NCI-H82 (cell line): ENCODE measurements at regions not wholly inside any gene's neighbourhood (a gene's known extent, or its start where the extent isn't known, plus 50 kb on each side); places are given as distances from the start of the nearest gene placed in this dataset.
"Not testable (repeated sequence)": the region's sequence is repeated elsewhere in the genome, so short reads cannot be mapped to it uniquely, and the experiment has no call there.

Experiments
- DNase-seq: peaks from one replicate; lab custom pipeline; 2025; lab: John Stamatoyannopoulos, UW

DNA sequence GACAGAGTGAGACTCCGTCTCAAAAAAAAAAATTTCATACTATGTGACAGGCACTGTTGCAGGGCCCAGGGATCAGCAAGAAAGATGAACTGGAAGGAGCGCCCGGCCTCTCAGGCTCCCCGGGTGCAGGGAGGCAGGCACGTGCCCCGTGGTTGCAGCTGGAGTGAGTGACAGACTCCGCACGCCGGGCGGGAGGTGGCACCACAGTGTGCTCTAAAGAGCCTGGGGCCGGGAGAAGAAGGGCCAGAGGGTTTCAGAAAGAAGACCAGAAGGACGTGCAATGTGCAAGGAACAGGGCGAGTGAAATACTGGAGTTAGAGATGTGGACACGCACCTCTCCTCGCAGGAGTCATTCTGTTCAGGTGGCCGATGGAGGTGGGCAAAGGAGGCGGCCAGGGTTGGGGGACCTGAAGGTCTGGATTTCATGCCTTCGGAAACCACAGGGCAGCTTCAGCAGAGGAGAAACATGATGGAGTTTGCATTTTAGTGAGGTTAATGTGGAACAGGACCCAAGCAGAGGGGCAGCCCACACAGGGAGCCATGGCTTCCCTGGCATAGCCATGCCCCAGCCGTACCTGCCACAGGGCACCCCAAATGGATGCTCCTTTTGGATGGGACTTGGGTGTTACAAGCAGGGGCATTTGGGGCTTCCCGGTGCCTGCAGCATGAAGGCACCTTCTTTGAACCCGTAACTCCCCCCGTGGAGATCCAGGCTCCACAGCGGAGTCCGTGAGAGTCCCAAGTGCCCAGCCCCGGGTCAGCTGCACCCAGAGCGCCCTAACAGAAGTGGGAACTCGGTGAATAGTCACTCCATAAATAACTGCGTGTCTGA lies 226.2 kb downstream of the ERMARD start:
- DNase-seq = no peak

DNA sequence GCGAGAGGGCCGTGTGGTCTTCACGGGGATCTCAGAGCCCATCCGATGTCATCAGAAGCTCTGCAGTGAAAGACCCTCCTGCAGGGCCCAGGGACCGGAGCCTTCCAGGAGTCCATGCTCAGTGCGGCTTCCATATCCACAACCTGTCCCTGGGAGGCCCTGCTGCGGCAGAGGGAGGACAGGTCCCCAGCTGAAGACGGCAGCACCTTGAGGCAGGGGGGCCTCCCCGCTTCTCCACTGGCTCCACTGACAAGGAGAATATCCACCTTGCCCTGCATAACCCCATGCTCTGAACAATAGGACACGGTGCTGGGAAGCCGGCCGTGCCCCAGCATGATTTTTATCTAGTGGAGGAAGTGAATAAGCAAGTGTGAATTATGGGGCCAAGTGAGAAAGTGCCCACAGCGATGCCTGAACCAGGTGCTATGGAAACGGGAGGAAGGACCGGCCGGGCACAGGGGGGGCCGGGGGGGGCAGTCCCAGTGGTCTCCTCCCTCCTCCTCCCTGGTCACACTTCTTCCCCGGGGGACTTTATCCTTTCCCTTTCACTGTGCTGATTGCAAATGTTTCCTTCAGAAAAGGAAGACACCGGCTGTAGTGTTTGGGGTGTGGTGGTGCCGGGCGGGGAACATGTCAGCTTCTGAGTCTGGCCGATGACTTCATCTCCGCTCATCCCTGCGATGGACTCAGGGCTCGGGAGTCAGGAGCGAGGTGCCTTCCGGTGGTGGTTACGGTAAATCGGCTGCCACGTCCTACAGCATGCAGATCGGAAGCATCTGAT lies 225.1 kb downstream of the ERMARD start:
- no peak for DNase-seq

DNA sequence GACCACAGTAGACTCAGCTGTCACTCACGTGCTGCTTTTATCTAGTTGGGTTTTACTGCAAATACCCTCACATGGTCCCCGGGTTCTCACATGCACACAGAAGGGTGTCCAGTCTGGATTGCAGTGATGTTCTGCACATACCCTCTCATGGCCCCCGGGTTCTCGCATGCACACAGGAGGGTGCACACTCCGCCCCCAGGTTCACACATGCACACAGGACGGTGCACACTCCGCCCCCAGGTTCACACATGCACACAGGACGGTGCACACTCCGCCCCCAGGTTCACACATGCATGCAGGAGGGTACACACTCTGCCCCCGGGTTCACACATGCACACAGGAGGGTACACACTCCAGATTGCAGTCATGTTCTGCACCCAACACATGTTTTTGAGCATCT lies 224.3 kb downstream of the ERMARD start:
- DNase-seq = no peak

DNA sequence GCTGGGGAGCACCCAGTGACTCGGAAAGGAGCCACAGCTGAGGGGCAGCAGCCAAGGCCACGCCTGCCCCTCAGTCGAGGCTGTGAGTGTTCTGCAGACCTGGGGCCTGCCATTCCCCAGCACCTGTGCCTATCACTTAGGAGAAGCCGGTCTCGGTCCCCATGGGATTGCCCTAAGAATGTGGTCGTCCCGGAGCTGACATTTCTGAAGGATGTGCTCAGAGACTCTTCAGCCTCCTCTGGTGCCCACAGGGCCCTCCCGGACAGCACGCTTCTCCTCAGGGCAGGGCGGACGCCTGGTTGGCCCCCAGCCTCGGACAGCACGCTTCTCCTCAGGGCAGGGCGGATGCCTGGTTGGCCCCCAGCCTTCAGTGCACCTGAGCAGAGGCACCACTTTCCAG lies 223.9 kb downstream of the ERMARD start:
- no peak for DNase-seq

DNA sequence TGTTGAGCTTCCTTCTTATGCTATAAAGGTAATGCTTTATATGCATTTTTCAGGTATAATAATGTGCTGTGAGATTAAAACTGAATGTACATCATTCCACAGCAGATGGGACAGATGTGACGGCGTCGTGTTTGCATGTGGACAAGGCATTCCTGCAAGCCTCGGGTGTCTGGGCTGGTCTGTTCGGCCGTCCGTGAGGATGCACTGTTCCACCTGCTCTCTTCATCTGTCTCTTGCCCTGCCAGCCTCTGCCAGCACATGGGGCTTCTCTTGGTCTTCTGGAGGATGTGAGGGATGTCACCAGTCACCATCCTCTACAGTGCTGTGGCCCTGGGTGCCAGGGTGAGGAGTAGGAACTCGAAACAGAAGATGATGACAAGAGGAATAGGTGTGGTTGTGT lies 223.2 kb downstream of the ERMARD start:
- DNase-seq = no peak

DNA sequence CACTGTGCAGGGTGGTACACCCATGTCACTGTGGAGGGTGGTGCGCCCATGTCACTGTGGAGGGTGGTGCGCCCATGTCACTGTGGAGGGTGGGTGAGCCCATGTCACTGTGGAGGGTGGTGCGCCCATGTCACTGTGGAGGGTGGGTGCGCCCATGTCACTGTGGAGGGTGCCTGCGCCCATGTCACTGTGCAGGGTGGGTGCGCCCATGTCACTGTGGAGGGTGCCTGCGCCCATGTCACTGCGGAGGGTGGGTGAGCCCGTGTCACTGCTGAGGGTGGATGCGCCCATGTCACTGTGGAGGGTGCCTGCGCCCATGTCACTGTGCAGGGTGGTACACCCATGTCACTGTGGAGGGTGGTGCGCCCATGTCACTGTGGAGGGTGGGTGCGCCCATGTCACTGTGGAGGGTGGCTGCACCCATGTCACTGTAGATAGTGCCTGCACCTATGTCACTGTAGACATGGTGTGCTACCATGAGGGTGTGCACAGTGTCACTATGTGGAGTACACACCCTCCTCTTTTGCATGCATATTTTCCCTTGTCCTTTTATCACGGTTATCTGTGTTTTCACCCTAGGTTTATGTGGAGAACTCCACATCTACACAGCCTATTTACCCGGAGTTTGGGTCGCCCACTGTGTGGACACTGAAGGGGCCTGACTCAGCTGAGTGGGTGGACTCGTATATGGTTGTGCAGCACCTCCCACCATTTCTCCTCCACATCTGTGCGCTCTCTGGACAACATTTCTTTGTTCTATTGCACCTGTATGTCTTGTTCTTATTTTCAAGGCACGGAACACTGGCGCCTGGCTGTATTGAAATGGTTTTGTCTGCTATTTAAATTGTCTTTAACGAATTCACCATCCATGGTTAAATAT lies 222.4 kb downstream of the ERMARD start:
- DNase-seq = not testable (repeated sequence)

DNA sequence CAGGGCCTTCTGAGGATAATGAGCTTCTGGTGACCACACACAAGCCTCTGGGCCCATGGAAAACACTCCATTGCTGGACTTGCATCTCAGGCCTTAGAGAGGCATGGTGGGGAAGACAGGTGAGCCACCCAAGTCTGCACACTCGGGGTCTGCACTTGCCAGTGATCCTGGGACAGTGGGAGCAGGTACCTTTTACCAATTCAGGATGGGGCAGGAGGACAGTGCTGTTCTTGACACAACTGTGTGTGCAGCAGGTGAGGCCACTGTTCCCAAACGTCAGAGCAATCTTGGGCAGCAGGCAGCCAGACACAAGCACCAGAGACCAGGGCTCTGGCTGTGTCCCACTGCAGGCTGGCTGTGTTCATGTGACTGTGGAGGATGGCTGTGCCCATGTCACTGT lies 221.3 kb downstream of the ERMARD start:
- no peak for DNase-seq

DNA sequence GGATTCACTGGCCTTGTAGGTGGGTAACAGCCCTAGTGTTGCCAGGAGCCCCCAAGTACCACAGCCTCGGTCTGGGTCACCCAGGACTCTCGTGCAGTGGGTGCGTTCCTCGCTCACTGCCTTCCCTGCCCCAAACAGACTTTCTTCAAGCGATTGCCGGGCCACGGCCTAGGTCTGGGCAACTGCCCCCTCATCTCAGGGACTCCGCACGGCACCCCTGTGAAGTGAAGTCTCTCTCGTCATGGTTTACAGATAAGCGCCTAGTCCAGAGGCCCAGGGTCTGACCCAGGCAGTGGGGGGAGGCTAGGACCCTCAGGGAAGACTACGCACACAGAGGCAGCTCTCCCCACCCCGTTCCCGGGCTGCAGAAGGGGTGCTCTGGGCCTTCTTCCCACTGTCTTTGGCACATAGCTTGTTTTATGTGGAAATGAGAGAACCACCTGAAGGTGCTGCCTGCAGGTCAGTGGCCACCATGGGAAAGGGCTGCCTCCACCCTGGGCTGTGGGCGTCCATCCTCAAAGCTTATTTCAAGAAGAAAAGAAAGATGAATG lies 220.8 kb downstream of the ERMARD start:
- no peak for DNase-seq

DNA sequence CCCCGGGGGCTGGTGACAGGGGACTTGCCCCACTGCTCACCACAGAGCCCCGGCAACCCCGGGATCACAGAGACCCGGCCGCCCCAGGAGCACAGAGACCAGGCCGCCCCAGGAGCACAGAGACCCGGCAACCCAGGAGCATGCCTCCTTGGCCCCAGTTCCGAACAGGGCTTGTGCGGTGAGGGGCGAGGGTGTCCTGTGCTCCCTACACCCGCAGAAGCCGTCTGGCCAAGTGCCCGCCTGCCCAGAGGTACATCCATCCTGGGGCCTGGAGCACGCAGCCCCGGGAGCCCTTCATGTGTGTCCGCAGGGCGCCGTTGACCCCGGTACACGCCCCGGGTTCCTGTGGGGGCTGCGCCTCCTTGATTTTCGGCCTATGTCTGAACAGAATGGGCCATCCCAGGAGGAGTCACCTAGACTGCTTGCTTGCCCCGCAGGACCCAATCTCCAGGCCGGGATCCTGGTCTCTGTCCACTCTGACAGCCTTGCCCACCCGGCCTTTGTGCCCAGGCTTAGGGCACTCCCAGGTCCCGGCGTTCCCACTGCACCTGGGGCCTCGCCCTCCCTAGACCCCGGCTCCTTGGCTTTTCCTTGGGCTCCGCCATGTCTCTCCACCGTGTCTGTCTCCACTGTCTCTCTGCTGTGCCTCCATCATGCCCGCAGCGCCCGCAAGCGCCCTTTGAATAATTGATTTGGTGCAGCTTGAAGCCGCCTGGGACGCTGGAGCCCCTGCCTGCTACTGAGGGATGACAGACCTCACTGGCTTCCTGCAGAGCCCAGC lies 219.8 kb downstream of the ERMARD start:
- no peak for DNase-seq

DNA sequence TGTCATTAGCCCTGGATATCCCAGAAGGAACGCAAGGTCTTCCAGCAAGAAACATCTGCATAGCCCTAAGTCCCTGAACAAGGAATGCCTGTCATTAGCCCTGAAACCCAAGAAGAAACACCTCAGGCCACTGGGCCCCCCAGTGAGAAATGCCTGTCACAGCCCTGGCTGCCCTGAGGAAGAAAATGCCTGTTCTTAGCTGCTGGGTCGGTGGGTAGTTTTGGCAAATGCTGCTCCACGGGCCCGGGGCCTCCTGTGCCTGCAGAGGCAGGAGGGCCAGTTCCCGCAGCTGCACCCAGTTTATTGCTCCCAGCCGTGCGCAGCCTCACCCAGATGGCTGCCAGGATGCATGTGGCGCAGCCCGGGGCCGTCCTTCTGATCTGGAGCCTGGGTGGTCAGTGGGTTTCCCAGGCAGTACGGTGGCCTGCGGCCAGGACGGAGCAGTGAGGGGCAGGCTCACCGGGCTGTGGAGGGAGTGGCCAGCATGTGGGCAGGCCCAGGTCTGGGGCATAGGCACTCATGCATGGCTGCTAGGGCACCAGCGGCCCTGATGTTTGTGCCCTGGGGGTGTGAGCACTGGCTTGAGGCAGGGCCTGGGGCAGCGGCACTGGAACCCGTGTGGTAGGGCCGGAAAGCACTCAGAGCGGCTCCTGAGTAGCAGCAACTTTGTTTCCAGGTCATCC lies 219.0 kb downstream of the ERMARD start:
- no peak for DNase-seq

DNA sequence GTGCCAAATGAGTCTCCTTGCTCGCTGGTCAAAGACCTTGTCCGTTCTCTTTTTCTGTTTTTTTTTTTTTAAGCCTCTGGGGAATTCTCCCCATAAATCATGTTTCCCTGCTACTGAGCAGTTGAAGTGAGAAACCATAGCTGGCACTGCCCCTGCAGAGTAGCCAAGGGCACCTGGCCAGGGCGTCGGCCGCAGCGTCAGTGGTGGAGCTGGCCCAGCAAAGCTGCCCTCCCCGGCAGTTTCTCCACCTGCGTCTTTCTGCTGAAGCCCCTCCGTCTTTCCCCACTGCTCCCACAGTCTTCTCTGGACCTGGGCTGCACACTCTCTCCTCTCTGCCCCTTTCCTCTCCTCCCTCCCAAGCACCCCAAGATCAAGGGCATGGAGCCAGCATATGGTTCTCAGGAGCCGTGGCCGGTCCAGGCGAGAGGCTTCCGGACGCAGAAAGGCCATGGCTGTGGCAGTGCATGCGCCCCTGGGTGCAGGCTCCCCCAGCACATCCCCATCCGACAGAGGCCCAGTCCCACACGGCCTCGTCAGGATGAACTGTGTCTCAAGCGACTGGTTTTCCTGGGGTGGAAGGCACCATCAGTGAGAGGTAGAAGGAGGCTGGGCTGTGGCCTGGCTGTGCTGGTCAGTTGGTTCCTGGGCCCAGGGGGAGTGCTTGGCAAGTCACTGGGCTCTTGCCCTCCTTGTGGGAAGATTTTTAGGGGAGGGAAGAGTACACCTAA lies 218.1 kb downstream of the ERMARD start:
- no peak for DNase-seq

DNA sequence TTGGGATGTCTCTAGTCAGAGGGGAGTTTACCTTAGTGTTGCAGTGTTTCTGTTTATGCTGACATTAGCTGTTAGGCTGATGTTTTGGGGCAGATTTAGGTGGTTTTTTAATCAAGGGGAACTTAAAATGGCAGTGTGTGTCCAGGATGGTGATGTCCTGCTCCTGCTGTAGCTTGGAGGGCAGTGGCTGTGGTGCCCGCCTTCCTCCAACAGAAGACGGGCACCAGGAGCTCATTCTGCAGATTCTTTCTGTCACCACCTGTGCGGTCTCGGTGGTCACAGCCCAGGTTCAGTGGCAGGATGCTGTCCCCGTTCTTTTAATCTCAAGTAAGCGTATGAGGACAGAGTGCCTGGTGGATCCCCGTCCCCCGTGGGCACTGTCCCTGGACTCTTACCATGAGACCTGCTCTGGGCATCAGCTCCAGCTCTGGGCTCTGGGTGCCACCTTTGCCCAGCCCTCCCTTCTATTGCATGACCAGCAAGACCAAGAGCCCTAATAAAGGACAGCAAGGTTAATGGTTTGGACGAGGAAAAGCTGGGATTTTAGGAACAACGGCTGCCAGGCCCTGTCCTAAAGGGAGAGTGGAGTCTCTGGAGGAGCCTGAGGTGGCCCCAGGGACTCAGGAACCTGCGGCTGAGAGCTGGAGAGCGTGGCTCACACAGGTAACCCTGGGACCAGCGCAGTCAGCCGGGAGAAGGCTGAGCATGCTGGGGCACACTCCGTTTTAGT lies 217.3 kb downstream of the ERMARD start:
- no peak for DNase-seq

DNA sequence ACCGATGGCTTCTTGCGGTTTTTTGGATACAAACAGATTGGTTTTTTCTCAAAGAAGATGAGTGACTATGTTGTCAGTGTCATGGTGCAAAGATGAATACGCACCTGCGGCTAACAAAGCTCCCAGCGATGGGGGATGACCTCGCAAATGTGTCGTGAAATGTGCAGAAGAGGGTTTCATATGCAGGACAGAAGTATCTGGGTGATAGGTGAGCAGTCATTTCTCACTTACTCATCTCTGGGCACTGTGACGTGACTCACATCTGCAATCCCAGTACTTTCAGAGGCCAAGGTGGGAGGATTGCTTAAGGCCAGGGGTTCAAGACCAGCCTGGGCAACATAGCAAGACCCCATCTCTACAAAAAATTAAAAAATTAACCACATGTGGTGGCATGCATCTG lies 216.3 kb downstream of the ERMARD start:
- no peak for DNase-seq

DNA sequence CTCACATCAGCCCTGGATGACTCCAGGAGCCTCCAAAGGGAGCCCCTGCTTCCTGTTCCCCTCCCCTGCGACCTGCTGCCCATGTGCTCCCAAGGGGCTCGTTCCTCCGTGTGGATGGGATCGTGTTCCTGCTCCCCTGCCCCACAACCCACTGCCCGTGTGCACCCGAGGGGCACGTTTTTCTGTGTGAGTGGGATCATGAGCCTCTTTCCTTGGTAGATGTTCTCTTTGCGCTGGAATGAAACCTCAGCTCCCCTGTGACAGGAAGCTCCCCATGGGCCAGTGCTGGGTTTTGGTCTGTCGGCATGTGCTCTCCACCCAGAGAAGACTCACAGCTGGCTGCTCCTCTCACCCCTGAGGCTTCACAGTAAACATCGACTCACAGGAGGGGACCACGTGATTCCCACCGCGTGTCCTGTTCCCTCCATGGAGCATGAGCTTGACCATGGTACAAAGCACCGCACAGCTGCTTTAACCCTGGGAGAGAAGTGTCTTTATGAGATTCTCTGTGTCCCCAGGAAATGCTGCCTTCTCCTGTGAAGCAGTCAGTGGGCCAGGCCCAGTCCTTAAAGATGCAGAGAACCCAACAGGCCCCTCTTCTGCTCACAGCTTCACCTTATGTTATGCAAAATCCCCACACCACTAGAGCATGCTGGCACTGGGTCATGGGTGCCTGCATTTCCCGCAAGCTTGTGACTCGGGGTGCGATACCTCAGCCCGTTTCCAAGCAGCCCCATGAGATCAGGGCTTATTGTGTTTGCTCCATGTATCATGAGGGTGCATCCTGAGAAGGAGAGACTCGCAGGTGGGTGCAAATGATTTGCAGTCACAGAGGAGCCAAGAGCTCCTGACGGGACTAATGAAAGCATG lies 215.1 kb downstream of the ERMARD start:
- DNase-seq = no peak

DNA sequence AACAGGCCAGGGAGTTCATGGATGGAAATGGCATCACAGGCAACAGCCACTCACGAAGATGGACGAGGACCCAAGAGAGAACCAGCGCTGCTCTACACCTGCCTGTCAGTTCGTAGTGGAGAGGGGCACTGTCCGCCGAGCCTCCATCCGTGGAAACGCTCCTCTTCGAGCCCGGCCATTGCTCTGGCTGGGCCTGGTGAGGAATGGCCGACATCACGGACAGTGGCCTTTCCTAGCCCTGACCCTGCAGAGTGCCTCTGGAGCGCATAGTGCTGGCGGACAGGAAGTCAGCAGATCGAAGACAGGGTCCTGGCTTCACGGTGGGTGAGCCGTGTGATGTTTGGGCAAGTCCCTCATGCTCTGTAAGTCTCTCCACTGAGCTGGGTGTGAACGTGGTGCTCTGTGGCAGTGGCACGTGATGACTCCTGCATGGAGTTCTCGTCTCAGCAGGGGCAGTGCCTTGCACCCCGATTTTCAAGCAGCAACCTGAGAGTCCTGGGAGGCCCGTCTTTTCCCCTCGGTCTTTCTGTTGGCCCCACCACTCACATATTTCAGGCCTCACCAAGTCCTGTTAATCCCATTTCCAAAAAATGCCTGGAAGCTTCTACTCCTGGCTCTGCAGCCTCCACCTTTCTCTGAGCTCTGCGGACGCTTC lies 214.4 kb downstream of the ERMARD start:
- no peak for DNase-seq

DNA sequence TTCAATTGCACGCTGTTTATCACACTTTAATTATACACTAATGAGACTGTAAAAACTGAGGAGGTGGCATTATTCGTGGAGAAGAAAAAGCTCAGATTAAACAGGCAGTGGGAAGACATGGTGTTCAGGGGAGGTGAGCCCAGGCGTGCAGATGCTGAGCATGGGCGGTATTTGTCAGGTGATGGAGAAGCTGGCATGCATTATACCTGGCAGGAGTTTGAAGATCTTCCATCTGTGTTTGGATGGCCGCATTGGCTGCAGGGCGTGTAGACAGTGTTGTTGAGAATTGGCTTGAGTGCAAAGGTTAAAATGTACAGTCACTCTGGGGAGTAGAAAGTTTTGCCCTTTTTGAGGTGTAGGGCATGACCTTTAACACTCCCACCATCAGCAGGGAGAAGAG lies 213.8 kb downstream of the ERMARD start:
- no peak for DNase-seq

DNA sequence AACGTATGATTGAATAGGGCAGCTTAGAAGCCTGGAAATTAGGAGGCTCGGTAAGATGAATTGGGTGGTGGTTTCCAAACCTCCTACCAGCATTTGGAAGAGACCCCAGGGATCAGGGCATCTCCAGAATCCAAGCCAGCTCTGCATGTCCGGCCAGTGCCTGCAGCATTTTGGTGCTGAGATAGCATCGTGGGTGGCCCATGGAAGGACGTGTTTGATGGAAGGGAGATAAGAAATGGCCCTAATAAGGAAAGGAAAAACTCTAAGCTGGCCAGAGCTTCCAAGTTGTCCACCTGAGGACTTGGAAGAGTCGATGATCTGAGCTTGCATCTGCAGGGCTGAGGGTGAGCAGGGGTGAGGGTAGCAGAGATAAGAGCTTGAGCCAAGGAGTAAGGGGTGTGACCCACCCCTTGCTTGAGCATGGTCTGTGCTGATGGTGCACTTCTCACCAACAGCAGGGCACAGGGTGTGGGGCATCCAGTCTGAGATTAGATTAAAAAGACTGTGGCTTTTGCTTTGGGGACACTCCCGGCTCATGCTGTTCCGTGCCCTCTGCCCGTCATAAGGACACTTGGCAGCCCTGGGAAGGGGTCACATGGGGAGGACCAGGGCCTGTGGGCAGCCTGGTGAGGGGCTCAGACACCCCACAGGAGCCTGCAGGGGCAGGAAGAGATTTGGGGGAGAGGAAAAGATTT lies 213.2 kb downstream of the ERMARD start:
- no peak for DNase-seq
